HG03342 (cell line): ENCODE measurements at regions not wholly inside any gene's neighbourhood (a gene's known extent, or its start where the extent isn't known, plus 50 kb on each side); places are given as distances from the start of the nearest gene placed in this dataset.
"Not testable (repeated sequence)": the region's sequence is repeated elsewhere in the genome, so short reads cannot be mapped to it uniquely, and the experiment has no call there.

Experiments used
- ATAC-seq: cut with Tn5 transposase; IDR thresholded peaks from one replicate; pipeline ENCODE4 v1.9.1; 2021; ENCODE audit warnings: mild to moderate bottlenecking, moderate library complexity; ENCODE audit not compliant: unreplicated experiment

DNA sequence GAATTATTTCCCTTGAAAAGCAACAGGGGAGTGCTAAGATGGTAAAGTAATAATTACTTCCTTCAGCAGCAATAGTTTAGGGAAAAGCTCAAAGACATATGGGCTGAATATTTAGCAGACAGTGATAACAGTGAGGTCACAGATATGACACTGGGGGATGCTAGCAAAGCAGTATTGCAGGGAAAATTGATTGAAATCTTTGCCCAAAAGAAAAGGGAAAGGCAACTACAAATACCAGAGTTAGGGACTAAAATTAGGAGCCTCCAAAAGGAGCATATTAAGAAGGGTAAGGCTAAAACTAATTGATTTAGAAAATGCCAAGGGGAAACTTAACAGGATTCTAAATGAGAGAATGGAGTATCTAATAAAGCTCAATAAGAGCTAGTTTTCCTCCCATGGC lies 1191.3 kb upstream of the TENM3 start:
- ATAC-seq: no peak

DNA sequence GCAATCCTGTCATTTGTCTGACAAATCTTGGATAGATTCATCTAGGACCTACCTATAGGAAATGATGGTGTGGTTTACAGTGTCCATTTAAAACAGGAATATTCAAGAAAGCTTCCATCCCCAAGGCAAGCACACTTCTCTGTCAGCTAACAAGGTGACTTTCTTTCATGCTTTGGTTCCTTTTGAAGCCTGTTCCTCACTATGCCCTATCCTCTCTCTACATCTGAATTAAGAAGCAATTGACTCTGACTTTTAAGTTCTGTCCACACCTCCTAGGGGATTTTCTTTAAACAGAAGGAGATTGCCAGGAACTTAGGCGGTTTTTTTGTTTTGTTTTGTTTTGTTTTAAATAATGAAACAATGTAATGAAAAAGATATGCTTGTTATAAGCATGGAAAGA lies 1181.4 kb upstream of the TENM3 start:
- no peak for ATAC-seq

DNA sequence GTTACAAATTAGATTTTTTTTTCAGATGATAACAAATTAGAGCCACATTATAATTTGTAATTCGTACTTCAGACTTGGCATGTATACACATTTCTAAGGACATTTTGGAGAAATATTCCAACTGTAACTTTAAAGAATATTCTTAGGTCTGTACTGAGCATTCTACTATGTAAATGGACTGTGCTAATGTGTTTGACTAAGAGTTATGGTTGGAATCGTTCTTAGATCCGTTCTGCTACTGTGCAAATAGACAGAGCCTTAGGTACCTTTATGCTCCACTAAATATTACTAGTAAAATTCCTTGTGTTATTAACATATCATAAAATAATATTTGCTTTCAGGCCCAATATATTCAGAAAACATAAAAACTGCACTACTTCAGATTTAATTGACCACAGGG lies 1180.0 kb upstream of the TENM3 start:
- no peak for ATAC-seq

DNA sequence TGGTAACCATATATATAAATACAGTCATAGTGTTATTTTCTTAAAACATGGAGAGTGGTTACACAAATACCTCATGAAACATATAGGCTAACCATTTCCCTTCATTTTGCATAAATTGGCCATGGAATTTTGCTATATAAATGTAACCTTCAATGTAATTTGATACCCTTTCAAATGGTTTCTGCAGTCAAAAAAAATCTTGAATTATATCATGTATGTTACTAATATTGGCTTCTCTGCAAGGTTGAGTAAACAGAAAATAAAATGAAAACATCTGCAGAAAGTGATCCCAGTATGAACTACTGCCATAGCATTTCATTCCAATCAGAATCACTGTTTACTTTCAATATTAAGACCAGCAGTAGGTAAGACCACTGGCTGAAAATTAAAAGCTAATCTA lies 1165.9 kb upstream of the TENM3 start:
- no peak for ATAC-seq

DNA sequence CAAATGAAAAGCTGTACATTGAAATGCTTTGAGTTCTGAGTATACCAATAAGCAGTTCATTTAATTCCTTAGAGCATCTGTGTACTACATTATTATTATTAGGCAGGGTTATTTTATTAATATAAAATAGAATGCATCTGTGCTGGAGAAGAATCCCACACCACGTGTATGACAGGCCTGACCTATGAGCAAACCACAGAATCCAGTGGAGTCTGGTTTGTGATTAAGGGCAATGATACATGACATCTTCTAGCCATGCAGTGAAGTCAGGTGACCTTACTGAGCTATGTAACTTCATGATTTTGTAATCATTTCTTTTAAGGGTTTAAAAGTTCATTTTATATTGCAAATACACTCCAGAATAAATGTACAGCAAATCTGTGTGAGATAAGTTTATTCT lies 1165.0 kb upstream of the TENM3 start:
- no peak for ATAC-seq

DNA sequence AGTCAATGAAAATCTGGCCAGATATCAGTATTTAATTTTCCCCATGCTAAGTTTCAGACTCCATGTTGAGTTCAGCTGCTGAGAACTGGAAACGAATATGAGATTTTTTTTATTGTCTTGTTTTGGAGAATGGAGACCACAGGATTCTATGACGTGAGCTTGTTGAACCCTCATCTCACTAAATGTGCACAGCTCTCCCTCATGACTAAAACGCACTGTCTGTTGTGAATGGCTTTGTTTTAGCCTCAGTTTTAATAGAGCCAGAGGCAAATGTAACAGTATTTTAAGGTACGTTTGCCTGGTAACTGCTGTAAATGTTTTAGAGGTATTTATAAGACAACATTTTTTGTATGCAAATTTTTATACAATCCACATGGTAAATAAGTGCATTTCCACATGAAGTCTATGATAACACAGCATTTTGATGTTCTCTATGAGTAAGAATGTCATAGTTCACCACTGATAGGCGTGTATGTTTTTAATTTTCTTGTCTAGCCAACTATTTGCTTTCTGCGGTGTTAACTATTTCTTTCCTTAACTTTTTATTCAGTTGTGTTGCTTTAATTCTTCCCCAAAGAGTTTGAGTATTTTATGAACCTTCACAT lies 1159.3 kb upstream of the TENM3 start:
- no peak for ATAC-seq

DNA sequence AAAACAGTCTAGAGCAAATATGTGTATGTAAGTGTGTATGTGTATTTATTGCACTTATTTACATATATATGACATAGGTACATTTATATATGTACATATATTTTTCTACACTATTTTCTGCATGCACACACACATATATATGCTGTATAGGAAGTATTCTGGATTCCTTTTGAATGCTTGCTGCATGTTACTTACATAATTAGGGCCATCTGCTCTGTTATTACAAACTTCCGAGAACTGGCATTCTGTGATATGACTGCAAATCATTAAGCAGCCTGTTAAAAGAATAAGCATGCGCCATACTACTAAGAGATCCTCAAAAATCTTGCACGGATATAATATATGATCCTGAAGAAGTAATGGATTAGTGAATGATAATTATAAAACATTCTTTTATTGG lies 1157.6 kb upstream of the TENM3 start:
- ATAC-seq: no peak

DNA sequence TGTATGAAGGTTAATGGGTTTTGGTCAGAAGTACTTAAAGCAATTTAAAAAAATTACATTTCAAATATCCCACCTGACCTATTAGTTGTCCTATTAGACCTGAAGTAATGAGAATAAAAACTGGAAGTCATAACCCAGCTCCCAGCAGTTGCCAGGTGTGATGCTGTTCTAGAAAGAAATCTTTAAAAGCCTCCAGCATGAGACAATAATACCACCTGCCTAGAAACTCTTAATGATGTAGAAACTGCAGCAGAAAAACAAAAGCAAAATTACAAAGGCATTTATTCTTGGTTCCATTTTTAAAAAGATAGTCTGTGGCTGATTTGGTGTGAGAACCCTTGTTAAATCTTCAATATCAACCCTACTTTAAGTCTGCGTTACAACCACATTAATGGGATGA lies 1137.7 kb upstream of the TENM3 start:
- no peak for ATAC-seq

DNA sequence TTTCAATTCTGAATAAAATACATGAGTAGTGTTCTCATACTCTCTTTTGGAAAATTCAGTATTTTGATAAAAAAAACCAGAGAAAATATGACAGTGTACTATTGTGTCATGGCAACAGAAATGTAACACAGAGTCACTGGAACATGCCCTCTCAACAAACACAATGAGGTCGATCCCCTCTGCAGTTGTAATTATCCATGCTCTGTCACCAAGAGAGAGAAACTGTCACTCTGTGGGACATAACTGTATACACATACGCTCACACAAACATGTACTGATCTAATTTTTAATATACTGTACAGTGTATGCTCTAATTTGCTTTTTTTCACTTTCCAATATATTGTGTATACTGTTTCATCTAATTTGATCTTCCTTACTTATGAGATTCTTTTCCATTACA lies 1136.8 kb upstream of the TENM3 start:
- no peak for ATAC-seq

DNA sequence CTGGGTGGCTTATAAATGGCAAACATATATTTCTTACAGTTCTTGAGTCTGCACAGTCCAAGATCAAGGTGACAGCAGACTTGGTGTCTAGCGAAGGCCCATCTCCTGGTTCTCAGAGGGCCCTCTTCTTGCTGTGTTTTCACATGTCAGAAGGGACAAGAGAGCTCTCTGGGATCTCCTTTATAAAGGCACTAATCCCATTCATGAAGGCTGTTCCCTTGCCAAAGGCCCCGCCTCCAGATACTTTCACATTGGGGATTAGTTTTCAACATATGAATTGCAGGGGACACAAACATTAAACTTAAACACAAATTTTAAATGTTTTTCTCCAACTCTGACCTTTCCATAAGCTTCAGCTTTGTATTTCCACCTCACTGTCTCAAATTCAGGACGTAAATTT lies 1135.0 kb upstream of the TENM3 start:
- no peak for ATAC-seq

DNA sequence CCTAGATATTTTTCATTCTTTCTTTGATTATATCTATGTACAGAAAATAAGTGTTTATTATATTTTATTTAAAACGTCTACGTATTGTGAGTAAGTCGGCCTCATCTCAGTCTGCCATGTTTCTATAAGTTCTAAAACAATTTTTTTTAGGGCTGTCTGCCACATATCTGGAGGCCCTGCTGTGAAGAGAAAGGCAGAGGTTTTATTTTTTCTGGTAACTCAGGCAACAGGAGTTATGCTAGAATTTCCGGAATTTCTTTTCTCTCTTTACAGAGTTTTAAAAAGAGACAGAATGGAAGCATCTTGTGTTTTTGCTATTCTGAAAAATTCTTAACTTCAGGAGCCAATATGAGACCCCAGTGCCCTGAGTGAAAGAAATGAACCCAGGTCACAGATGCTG lies 1124.0 kb upstream of the TENM3 start:
- no peak for ATAC-seq

DNA sequence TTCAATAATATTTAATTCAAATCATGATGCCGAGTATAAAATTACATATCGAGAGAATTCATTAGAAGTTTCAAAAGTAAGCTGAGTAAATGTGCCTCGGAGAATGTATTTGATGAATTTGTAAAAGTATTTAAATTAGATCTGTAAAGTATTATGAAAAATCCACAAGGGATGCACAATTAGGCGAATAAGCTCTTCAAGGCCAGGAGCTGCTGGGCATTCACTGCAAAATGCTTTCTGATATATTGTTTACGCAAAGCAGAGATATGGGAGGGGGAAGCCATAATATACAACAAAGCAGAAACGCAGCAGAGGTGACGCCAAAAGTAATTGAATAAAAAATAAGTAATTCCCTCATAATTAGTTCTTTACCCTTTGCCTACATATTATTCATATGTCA lies 1121.5 kb upstream of the TENM3 start:
- ATAC-seq: no peak

DNA sequence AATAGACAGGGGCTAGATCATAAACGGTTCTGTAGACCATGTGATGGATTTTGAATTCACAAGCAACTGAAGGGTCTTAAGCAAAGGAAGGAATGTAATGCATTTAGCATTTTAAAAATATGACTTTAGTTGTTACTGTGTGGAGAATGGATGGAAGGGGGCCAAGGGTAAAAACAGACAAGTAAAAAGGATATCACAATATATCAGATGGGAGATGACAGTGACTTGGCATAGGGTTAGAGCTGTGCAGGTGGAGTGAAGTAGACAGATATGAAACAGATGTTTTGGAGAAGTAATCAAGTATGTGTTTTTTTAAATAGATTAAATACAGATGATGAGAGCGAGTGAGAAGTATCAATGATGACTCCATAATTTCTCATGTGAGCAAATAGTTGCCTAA lies 1116.0 kb upstream of the TENM3 start:
- ATAC-seq: no peak

DNA sequence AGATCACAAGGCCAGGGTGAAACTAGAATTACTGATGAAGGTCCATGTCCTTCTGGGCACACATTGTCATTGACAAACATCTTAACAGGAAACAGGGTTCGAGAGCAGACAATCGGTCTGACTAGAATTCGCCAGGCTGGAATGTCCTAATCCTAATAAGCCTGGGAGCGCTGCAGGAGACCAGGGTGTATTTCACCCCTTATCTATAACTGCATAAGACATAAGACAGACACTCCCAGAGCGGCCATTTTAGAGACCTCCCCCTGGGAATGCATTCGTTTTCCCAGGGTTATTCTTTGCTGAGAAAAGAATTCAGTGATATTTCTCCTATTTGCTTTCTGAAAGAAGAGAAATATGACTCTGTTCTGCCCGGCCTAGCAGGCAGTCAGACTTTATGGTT lies 1112.9 kb upstream of the TENM3 start:
- not testable (repeated sequence) for ATAC-seq

DNA sequence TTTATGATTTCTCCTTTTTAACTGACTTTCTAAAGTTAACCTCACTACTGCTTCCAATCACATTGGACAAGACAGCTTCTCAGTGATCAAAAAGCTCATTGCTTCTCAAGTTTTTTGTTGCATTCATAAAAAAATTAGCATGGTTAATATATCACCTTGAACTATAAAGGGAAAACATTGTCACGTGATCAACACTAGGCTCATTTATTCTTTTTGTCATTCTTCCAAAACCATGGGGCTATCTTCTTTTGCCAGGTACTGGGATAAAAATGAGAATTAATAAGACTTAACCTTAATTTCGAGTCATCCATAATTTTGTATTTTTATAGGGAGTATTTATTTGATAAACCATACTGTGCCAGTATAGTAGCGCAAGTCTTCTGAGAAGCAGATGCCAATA lies 1105.9 kb upstream of the TENM3 start:
- ATAC-seq: no peak

DNA sequence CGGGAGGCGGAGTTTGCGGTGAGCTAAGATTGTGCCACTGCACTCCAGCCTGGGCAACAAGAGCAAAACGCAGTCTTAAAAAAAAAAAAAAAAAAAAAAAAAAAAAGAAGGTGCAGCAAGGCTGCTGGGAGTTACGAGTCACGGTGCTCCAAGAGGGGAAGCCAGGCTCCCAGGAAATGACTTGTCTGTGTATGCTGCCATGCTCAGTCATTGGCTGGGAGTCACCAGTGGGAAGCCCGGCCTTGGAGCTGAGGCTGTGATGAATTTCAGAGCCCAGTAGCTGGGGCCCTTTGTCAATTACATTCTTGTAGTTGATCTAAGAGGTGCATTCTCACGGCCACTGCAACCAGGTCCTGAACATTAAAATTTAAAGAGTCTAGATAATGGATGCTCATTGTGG lies 1105.1 kb upstream of the TENM3 start:
- ATAC-seq: no peak

DNA sequence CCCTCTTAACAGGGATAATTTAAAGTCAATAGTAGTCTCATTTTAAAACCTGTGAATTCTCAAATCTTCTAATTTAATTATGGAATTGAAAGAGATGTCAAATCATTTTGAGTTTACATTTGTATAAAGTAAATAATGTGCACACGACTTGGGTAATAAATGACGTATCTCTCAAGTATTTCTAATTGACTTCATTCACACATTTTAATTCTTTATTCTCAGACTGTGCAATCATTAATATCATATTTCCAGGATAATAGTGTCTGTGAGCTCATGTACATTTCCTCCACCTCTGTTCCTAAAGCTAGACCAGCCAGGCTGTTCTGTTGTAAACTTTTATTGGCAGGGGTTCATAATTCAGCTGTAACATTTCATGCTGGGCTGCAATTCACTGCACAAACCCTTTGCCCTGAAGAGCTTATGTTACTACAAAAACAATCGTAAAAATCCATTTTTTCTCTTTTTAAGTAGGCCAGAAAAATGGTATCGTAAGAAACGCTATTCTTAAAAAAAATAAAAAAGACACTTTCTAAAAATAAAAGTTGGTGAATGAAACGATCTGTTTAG lies 1103.1 kb upstream of the TENM3 start:
- no peak for ATAC-seq

DNA sequence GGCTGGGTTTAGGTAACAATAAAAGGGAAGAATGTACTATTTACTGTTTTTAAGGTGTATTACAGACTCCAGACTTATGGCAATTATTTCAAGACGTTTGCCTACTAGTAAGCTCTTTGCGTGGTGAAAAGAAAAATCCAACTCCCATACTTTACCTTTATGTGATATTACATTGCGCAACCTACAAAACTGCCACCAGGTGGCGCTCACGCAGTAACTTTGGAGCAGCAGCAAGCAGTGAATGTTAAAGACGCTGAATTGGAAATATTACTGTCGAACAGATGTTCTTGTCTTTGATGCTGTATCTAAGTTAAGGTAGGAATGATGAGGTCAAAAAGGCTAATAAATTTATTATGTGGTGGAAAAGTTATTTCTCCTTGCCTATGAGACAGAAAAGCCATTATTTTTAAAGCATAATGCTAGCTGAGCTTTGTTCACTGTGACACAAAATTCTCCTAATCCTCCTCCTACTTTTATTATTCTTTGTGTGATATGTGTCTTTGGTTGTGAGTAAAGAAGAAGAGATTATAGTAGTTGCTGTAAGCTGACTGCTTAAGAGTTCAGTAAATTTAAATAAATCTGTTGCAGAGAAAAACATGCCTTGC lies 1099.8 kb upstream of the TENM3 start:
- peak; percentile 90 for ATAC-seq

DNA sequence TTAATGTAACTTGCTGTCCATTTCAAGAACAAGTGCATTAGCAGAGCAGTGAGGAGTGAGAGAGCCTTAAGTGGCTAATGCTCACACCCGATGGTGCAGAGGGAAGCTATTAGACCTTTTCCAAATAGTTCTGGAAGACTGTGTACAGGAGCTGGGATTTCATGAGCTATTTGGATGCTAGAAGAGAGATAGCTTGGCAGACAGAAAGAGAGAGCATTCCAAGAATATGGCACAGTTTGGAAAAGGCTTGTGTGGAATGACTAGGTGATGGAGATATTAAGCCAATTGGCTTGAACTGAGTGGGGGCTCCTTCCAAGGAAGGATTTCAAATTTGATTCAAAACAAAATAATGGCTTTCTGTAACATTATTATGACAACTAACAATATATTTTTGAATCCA lies 1097.2 kb upstream of the TENM3 start:
- no peak for ATAC-seq

DNA sequence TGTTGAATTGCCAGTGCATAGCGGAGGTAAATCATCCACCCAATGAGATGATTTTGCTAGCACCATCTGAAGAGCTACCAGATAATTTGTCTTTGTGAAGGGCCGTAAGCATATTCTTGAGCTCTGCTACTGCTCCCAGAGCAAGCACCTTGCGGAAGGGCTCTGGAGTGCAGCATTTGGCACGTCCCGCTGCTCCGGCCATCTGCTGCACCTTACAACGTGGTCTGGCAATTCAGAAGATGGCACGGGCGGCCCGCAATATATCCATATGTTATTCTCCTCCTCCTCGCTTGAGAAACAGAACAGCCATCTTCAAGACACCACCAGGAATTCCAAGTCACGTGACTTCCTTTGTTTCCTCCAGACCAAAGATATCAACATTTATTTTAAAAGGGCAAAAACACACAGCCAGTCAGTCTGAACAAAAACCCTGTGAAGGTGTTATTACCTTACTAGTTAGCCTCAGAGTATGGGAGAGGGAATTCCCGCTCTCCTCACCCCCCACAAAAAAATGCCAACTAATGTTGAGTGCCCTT lies 1095.7 kb upstream of the TENM3 start:
- ATAC-seq: no peak

DNA sequence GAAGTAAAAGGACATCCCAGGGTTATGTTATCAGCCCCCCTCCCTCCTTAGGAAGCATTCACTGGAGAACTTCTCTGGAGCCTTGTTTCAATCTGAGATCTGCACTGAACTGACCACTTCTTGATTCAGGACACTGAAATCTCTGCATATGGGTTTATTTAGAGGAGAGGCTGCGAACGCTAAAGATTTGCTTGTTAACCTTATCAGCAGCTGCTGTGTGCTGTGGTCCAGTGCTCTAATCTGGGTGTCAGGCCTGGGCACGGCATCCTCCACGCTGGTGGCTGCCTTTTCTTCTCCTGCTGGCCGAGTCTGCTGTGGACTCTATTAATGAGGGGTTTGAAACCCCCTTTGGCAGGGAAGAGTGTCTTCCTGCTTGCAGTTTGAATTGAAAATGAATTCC lies 1094.7 kb upstream of the TENM3 start:
- no peak for ATAC-seq

DNA sequence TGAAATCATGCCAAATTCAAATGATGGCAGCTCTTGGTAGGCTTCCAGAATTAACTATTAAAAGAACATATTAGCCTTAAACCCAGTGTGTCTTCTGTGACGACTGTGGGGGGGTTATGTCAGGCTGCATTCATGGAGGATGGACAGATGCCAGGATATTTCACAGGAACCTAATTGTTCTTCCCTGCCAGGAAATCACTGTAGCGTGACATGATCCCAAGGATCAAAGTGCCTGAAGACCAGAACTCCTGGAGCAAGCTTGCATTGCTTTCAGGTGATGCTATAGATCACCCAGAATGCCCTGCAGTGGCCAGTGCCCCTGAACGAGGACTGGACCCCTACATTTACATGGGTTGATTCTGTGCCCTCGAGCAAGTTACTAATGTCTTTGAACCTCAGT lies 1093.0 kb upstream of the TENM3 start:
- no peak for ATAC-seq

DNA sequence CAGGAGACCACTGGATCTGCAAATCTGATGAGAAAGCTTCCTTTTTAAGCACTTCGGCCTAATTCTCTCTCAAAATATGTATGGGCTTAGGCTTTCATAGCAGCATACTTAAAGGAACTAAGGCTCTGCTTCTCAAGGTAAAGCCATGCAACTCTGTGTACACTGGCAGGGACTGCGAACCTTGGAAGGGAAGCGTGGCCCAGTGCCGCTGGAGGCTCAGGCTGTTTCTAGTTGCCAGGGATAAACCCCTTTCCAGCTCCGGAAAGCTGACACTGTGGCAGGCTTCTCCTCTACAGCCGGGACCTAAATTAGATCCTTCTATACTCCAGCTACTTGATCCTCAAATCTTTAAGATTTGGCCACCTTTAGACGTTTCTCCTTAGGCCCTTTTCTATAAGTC lies 1091.3 kb upstream of the TENM3 start:
- ATAC-seq: no peak
